Upper lobe of left lung (tissue), 6 donors: ENCODE measurements at regions not wholly inside any gene's neighbourhood (a gene's known extent, or its start where the extent isn't known, plus 50 kb on each side); places are given as distances from the start of the nearest gene placed in this dataset.
A peak's percentile ranks its signal among the peaks of the same experiment; 100 is the strongest.
"Not testable (repeated sequence)": the region's sequence is repeated elsewhere in the genome, so short reads cannot be mapped to it uniquely, and the experiment has no call there.

Experiments used
- ATAC-seq, 2 donors: fragments of 200-7000 bp; cut with Tn5 transposase; one replicate each; pipeline ENCODE4 v1.9.1; 2022; ENCODE audit warnings: mild to moderate bottlenecking in 2 of 2, moderate library complexity in 2 of 2; ENCODE audit not compliant: low FRiP score in 2 of 2
- DNase-seq, 2 donors: peaks; one replicate each; pipeline ENCODE4 v3.0.0-alpha.2; 2019 to 2020
- H3K27ac ChIP-seq, 4 donors: fragments of 200-600 bp; sonication (generic); one replicate each; pipeline ENCODE4 v1.5.1; 2016 to 2019
- H3K27me3 ChIP-seq, 4 donors: fragments of 200-600 bp; sonication (generic); one replicate each; pipeline ENCODE4 v1.5.1; 2017 to 2019
- H3K36me3 ChIP-seq, 4 donors: fragments of 200-600 bp; sonication (generic); one replicate each; pipeline ENCODE4 v1.5.1; 2016 to 2019
- H3K4me1 ChIP-seq, 4 donors: fragments of 200-600 bp; sonication (generic); one replicate each; pipeline ENCODE4 v1.5.1; 2018 to 2019
- H3K4me3 ChIP-seq, 4 donors: fragments of 200-600 bp; sonication (generic); one replicate each; pipeline ENCODE4 v1.5.1; 2017 to 2019; ENCODE audit warnings: mild to moderate bottlenecking in 2 of 4, moderate library complexity in 1 of 4
- H3K9me3 ChIP-seq, 4 donors: fragments of 200-600 bp; sonication (generic); one replicate each; pipeline ENCODE4 v1.5.1; 2018 to 2019
- EP300 ChIP-seq, 4 donors: sonication (generic); formaldehyde crosslinking; IDR thresholded peaks; one replicate each; pipeline ENCODE4 v1.5.1; 2017; ENCODE audit warnings: antibody characterized with exemption in 4 of 4, control low read depth in 2 of 4
- POLR2A ChIP-seq, 4 donors: fragments of 450-650 bp; IDR thresholded peaks; one replicate each; pipeline ENCODE4 v1.5.1; 2016 to 2017; ENCODE audit warnings: antibody characterized with exemption in 4 of 4, mild to moderate bottlenecking in 2 of 4
- POLR2AphosphoS5 ChIP-seq, 2 donors: sonication (generic); formaldehyde crosslinking; IDR thresholded peaks; one replicate each; pipeline ENCODE4 v1.5.1; 2017; ENCODE audit warnings: antibody characterized with exemption in 2 of 2
- WGBS, 2 donors: methylation state at CpG; one replicate each; pipeline ENCODE4 v1.1.5; 2017 to 2018; 5-methylcytosine and 5-hydroxymethylcytosine counted together
- TF ChIP-seq, protein P1 (sequence below), 6 experiments: fragments of 450-650 bp in 4 of 6; fragments of 200-600 bp in 2 of 6; sonication (generic) in 2 of 6; IDR thresholded peaks; one replicate each; pipeline ENCODE4 v1.5.1; 2016 to 2019; ENCODE audit warnings: antibody characterized with exemption in 6 of 6
- donor health status: DM: no; HTN: no; CAD: no; lungs with moderate emphysema.
- donor health status: DM: no; HTN: yes; CAD: no; lungs with severe emphysema.

DNA sequence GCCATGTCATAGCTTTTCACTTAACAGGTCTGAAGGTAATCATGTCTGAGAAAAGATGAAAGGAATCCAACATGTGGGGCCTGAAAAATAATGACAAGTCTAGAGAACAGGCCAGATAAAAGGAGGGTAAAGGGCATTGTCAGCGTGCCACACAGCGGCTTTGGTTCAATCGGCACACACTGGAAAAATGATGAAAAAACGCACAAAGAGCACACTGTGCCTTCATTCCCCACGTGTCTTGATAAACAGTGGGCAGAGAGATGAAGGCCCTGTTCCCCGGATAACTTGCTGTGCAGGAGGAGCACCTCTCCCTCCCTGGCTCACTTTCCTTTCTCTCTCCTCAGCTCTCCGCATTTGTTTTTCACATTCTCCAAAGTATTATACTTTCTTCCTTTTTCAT is 766.3 kb downstream of the TDRD15 start:
- Histone ChIP-seq H3K4me1 (no peaks in the 10 kb centered on the region), H3K36me3 (no peaks in the 10 kb centered on the region), H3K27ac (no peak overlapping the region), H3K4me3 (no peak overlapping the region), H3K27me3 (no peaks in the 10 kb centered on the region), H3K9me3 (no peaks in the 10 kb centered on the region)
- WGBS, 2 donors: 63 to 67% methylated on average over 7 of the region's 7 CpGs
- TF ChIP-seq, protein P1, sequence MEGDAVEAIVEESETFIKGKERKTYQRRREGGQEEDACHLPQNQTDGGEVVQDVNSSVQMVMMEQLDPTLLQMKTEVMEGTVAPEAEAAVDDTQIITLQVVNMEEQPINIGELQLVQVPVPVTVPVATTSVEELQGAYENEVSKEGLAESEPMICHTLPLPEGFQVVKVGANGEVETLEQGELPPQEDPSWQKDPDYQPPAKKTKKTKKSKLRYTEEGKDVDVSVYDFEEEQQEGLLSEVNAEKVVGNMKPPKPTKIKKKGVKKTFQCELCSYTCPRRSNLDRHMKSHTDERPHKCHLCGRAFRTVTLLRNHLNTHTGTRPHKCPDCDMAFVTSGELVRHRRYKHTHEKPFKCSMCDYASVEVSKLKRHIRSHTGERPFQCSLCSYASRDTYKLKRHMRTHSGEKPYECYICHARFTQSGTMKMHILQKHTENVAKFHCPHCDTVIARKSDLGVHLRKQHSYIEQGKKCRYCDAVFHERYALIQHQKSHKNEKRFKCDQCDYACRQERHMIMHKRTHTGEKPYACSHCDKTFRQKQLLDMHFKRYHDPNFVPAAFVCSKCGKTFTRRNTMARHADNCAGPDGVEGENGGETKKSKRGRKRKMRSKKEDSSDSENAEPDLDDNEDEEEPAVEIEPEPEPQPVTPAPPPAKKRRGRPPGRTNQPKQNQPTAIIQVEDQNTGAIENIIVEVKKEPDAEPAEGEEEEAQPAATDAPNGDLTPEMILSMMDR (IDR thresholded peaks at IDR 0.05): no peak
- TF ChIP-seq POLR2AphosphoS5 (IDR thresholded peaks at IDR 0.05) (no peak), POLR2A (IDR thresholded peaks at IDR 0.05) (no peak), EP300 (IDR thresholded peaks at IDR 0.05) (no peak)
- ATAC-seq: no peak
- no peak for DNase-seq

DNA sequence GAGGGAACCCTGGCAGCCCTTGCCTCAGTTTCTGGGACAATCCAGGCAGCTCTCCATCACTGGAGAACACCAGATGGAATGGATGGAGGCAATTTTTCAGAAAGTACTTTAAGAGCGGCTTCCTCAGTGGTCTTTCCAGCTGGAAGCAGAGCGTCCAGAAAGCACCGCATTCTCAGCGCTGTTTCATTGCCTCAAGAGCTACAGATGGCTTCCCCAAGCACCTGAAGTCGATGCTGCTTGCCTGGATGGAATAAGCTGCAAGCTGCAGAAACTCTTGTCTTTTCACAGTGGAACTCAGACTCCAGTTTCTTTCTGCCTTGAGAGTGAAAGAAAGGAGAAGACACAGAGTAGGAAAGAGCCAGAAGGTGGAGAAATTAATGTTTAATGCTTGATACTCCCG is 766.9 kb downstream of the TDRD15 start:
- Histone ChIP-seq H3K27ac (no peak overlapping the region), H3K4me1 (no peaks in the 10 kb centered on the region), H3K36me3 (no peaks in the 10 kb centered on the region), H3K27me3 (no peaks in the 10 kb centered on the region), H3K9me3 (no peaks in the 10 kb centered on the region), H3K4me3 (no peak overlapping the region)
- TF ChIP-seq, protein P1 (IDR thresholded peaks at IDR 0.05): no peak
- TF ChIP-seq POLR2AphosphoS5 (IDR thresholded peaks at IDR 0.05) (no peak), EP300 (IDR thresholded peaks at IDR 0.05) (no peak), POLR2A (IDR thresholded peaks at IDR 0.05) (no peak)
- ATAC-seq (no peak), DNase-seq (no peak)
- 74 to 79% methylated on average over 6 of the region's 6 CpGs for WGBS, 2 donors

DNA sequence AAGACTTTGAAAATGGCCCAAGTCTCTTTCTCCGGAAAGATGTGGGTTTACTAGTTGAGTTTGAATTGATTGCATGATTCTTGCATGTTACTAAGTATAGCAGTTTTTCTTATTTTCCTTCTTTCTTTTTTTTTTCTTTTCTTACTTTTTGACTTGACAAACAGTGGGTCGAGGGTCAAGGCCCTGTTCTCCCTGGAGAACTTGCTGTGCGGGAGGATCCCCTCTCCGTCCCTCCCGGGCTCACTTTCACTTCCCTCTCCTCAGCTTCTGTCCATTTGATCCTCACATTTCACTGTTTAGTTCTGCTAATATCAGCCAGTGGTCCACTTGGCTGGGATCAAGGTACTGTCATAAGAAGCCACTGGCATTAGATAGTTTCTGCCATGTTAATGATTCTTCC is 767.4 kb downstream of the TDRD15 start:
- no peak for ATAC-seq
- H3K4me3 ChIP-seq: no peak overlapping the region
- no peaks in the 10 kb centered on the region for H3K4me1 ChIP-seq
- TF ChIP-seq EP300 (IDR thresholded peaks at IDR 0.05) (no peak), POLR2AphosphoS5 (IDR thresholded peaks at IDR 0.05) (no peak), POLR2A (IDR thresholded peaks at IDR 0.05) (no peak)
- TF ChIP-seq, protein P1 (IDR thresholded peaks at IDR 0.05): no peak
- no peaks in the 10 kb centered on the region for H3K27me3 ChIP-seq
- H3K27ac ChIP-seq: no peak overlapping the region
- no peaks in the 10 kb centered on the region for H3K9me3 ChIP-seq
- 48 to 57% methylated on average over 5 of the region's 5 CpGs for WGBS, 2 donors
- no peak for DNase-seq
- no peaks in the 10 kb centered on the region for H3K36me3 ChIP-seq

DNA sequence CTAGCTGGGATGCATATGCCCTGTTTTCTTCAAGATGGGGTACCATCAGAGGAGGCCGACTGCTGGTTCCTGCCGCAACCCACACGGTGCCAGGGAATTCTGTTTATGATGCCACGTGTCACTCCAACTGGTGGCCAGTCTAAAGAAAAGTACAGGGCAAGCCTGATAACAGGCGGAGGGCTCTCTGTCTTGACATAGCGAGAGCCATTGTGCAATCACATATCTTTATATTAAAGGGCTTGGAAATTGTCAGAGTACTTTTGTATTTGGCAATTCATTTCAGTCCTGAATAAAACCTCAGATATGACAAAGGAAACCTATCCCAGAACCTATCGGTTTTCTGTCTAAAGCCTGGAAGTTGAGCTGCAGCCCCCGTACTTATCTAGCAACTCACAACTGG is 768.4 kb downstream of the TDRD15 start:
- ATAC-seq (peak in 1 of 2 donors; percentile 24), DNase-seq (no peak)
- H3K36me3 ChIP-seq: no peaks in the 10 kb centered on the region
- TF ChIP-seq EP300 (IDR thresholded peaks at IDR 0.05): no peak
- no peak for TF ChIP-seq POLR2A (IDR thresholded peaks at IDR 0.05)
- no peak for TF ChIP-seq POLR2AphosphoS5 (IDR thresholded peaks at IDR 0.05)
- 64 to 72% methylated on average over 8 of the region's 8 CpGs for WGBS, 2 donors
- no peaks in the 10 kb centered on the region for H3K4me1 ChIP-seq
- H3K27me3 ChIP-seq: no peaks in the 10 kb centered on the region
- peak overlapping the region in 1 of 4 donors; percentile 11 for H3K27ac ChIP-seq
- no peak overlapping the region for H3K4me3 ChIP-seq
- H3K9me3 ChIP-seq: no peaks in the 10 kb centered on the region

DNA sequence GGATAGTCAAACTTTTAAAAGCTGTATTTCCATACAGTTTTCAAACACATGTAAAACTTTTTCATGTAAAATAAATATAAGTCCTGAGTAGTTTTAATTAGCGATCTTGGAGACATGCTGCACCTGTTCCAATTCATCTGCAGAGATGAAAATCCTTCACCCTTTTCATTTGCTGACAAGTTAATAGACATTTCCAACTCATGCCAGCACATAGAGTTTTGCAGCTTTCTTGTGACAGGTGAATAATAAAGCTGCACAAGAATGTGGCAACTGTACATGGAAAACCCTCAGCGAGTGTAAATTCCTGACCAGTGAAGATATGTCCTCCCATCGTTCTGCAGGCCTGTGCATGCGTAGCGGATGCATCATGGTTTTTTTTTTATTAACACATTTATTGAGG is 771.4 kb downstream of the TDRD15 start:
- WGBS, 2 donors: 80 to 88% methylated on average over 5 of the region's 5 CpGs

DNA sequence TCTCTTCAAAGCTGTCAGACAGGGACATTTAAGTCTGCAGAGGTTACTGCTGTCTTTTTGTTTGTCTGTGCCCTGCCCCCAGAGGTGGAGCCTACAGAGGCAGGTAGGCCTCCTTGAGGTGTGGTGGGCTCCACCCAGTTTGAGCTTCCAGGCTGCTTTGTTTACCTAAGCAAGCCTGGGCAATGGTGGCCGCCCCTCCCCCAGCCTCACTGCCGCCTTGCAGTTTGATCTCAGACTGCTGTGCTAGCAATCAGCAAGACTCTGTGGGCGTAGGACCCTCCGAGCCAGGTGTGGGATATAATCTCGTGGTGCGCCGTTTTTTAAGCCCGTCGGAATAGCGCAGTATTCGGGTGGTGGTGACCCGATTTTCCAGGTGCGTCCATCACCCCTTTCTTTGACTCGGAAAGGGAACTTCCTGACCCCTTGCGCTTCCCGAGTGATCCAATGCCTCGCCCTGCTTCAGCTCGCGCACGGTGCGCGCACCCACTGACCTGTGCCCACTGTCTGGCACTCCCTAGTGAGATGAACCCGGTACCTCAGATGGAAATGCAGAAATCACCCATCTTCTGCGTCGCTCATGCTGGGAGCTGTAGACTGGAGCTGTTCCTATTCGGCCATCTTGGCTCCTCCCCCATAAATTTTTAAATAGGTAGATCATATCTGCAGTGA is 785.1 kb downstream of the TDRD15 start:
- not testable (repeated sequence) for ATAC-seq, H3K4me3 ChIP-seq, H3K27ac ChIP-seq, H3K27me3 ChIP-seq, H3K4me1 ChIP-seq, H3K36me3 ChIP-seq, H3K9me3 ChIP-seq
- 91 to 92% methylated on average over 26 of the region's 26 CpGs for WGBS, 2 donors
- peak in 1 of 2 donors; percentile 53 for DNase-seq

More for the DNA sequence above, 771.4 kb downstream of the TDRD15 start:
- DNase-seq (no peak), ATAC-seq (no peak)
- H3K36me3 ChIP-seq: no peaks in the 10 kb centered on the region
- H3K27ac ChIP-seq: no peak overlapping the region
- H3K9me3 ChIP-seq: no peaks in the 10 kb centered on the region
- no peaks in the 10 kb centered on the region for H3K4me1 ChIP-seq
- TF ChIP-seq POLR2AphosphoS5 (IDR thresholded peaks at IDR 0.05): no peak
- no peak for TF ChIP-seq EP300 (IDR thresholded peaks at IDR 0.05)
- TF ChIP-seq, protein P1 (IDR thresholded peaks at IDR 0.05): no peak
- TF ChIP-seq POLR2A (IDR thresholded peaks at IDR 0.05): no peak
- no peak overlapping the region for H3K4me3 ChIP-seq
- H3K27me3 ChIP-seq: no peaks in the 10 kb centered on the region
